ENCODE measurements at regions not wholly inside any gene's neighbourhood (a gene's known extent, or its start where the extent isn't known, plus 50 kb on each side); places are given as distances from the start of the nearest gene placed in this dataset.

DNA sequence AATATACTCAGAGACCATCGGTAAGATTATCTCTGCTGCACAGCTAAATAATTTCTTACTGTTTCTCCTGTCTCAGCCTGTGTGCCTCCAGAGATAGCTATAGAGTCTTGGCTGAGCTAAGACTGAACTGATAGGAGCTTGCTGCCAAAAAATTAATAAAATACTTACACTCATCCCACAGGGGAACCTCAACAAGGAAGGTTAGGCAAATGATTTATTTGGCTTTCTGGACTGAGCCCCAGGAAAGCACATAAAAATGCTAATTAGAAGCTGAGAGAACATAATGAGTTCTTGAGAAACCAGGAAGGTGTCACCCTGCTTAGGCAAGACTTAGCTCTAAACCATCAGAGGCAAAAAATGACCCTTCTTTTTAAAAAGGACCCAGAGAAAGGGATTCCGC is 534.5 kb downstream of the TNS3 start:
- WGBS (ENCODE audit: insufficient coverage), result 100% methylated on average over 1 of the region's 2 CpGs
- Histone ChIP-seq H3K27ac (ENCODE audit: low read length) (no peak overlapping the region), H3K9me3 (no peaks in the 10 kb centered on the region), H3K36me3 (ENCODE audit: control insufficient read depth in 2 of 2, extremely low read depth in 1 of 2, insufficient read depth in 1 of 2, low read length in 1 of 2) (no peaks in the 10 kb centered on the region), H3K4me1 (ENCODE audit: control insufficient read depth in 1 of 2, extremely low read depth in 1 of 2, insufficient read depth in 2 of 2, low read length in 2 of 2) (no peaks in the 10 kb centered on the region), H3K4me3 (ENCODE audit: control insufficient read depth in 1 of 2, extremely low read depth in 1 of 2, low read length in 1 of 2) (no peak overlapping the region), H3K27me3 (replicated peaks in 1 of 2; ENCODE audit: control insufficient read depth in 2 of 2, extremely low read depth in 1 of 2, insufficient read depth in 2 of 2, low read length in 1 of 2) (no peaks in the 10 kb centered on the region)
- no peaks in the 10 kb centered on the region for H3K36me3 Mint-ChIP-seq
- no peak for ATAC-seq (replicated peaks in 1 of 4)
- no peaks in the 10 kb centered on the region for H3K4me1 Mint-ChIP-seq
- ChIA-PET POLR2A (no interaction called here), CTCF (no interaction called here)
- H3K4me3 Mint-ChIP-seq, result no peak overlapping the region
- H3K9me3 Mint-ChIP-seq, result peaks cover 0 to 4% (median 3%) of the 10 kb centered on the region in 3 donors
- peaks cover 0 to 2% of the 10 kb centered on the region in 2 donors for H3K27me3 Mint-ChIP-seq
- H3K27ac Mint-ChIP-seq, result no peak overlapping the region
- no peak for DNase-seq

DNA sequence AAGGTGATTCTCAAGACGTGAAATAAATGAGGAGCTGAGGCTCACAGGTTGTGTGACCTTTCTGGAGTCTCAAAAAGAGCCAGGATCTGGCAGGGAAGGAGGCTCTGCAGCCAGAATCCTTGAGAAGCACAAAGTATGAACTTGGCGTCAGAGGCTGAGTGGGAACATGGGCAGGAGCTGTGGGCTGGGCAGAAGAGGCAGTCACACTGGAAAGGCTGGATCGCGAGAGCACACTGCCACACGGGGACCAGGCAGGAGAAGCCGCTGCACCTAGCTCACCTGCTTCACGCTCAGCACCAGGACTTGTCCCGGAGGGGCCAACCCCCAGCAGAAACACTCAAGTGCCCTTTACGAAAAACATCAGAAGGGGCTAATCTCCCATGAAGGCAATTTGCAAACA is 535.0 kb downstream of the TNS3 start:
- ATAC-seq (replicated peaks in 1 of 4), result no peak
- Histone ChIP-seq H3K4me1 (ENCODE audit: control insufficient read depth in 1 of 2, extremely low read depth in 1 of 2, insufficient read depth in 2 of 2, low read length in 2 of 2) (no peaks in the 10 kb centered on the region), H3K9me3 (no peaks in the 10 kb centered on the region), H3K4me3 (ENCODE audit: control insufficient read depth in 1 of 2, extremely low read depth in 1 of 2, low read length in 1 of 2) (no peak overlapping the region), H3K27ac (ENCODE audit: low read length) (no peak overlapping the region), H3K27me3 (replicated peaks in 1 of 2; ENCODE audit: control insufficient read depth in 2 of 2, extremely low read depth in 1 of 2, insufficient read depth in 2 of 2, low read length in 1 of 2) (no peaks in the 10 kb centered on the region), H3K36me3 (ENCODE audit: control insufficient read depth in 2 of 2, extremely low read depth in 1 of 2, insufficient read depth in 1 of 2, low read length in 1 of 2) (no peaks in the 10 kb centered on the region)
- Mint-ChIP-seq H3K4me1 (no peaks in the 10 kb centered on the region), H3K27ac (no peak overlapping the region), H3K36me3 (no peaks in the 10 kb centered on the region), H3K9me3 (peaks cover 0 to 7% (median 3%) of the 10 kb centered on the region in 3 donors), H3K27me3 (peaks cover 0 to 2% of the 10 kb centered on the region in 2 donors), H3K4me3 (no peak overlapping the region)
- WGBS (ENCODE audit: insufficient coverage), result 85% methylated on average over 8 of the region's 9 CpGs
- no peak for DNase-seq
- CTCF ChIA-PET, result no interaction called here
- POLR2A ChIA-PET, result no interaction called here

DNA sequence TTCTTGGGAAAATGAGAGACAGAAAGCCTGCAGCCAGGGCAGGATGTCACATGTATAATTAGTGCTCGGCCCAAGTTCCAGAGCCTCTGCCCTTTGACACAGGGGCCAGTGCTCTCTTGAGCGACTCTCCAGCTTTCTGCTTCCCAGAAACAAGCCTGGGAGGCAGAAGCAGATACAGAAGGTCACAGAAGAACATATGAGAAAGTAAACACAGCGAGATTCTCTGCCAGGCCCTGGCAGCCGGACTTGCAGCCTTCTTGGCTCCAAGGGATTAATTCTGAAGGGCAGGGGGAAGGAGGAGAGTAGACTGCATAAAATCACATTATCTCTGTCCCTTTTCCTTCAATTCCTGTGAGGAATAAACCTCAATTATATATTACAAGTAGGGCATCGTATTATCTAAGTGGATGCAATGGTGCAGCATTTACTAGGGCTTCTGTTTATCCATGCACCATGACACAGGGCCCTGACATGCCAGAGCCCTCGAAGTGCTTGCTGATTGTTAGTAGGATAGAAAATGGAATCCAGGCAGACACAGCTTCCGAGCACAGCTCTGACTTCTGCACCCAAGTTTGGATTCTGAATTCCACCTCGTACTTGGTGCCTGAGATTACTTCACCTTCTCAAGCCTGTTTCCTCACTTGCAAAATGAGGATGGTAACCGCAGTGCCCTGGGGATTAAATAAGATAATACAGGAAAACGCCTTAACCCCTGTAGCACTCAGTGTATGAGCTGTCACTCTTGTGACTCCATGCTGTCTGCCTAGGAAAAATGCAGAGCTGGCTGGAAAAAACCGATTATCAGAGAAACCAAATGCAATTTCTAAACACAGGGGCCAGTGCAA is 536.5 kb downstream of the TNS3 start:
- no peak for ATAC-seq (replicated peaks in 1 of 4)
- Mint-ChIP-seq H3K9me3 (peaks cover 0 to 7% (median 3%) of the 10 kb centered on the region in 3 donors), H3K4me1 (no peaks in the 10 kb centered on the region), H3K36me3 (no peaks in the 10 kb centered on the region), H3K27me3 (peaks cover 0 to 2% of the 10 kb centered on the region in 2 donors), H3K4me3 (no peak overlapping the region), H3K27ac (no peak overlapping the region)
- H3K27ac ChIP-seq (ENCODE audit: low read length), result no peak overlapping the region
- DNase-seq, result no peak
- ChIA-PET CTCF (no interaction called here), POLR2A (no interaction called here)
- WGBS (ENCODE audit: insufficient coverage), result 45% methylated on average over 3 of the region's 11 CpGs
- no peaks in the 10 kb centered on the region for H3K27me3 ChIP-seq (replicated peaks in 1 of 2; ENCODE audit: control insufficient read depth in 2 of 2, extremely low read depth in 1 of 2, insufficient read depth in 2 of 2, low read length in 1 of 2)
- H3K36me3 ChIP-seq (ENCODE audit: control insufficient read depth in 2 of 2, extremely low read depth in 1 of 2, insufficient read depth in 1 of 2, low read length in 1 of 2), result no peaks in the 10 kb centered on the region
- no peaks in the 10 kb centered on the region for H3K4me1 ChIP-seq (ENCODE audit: control insufficient read depth in 1 of 2, extremely low read depth in 1 of 2, insufficient read depth in 2 of 2, low read length in 2 of 2)
- no peak overlapping the region for H3K4me3 ChIP-seq (ENCODE audit: control insufficient read depth in 1 of 2, extremely low read depth in 1 of 2, low read length in 1 of 2)
- no peaks in the 10 kb centered on the region for H3K9me3 ChIP-seq

DNA sequence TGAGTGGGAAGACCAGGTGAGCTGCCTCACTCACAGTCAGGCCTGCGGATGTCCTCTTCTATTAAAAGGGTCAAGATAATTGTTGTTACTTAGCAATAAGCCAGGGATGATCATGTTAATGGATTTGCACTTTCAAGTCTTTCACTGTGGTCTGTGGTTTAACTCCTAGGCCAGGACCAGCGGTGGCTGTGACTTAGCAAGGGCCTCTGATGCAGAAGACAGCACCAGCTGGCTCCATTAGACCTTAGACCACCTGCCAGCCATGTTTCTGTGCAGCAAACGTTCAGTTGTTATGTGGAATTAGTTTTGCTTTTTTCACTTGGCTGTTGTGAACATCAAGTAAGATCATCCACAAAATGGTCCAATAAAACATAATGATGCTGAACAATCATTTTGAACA is 537.3 kb downstream of the TNS3 start:
- Histone ChIP-seq H3K9me3 (no peaks in the 10 kb centered on the region), H3K27ac (ENCODE audit: low read length) (no peak overlapping the region), H3K4me3 (ENCODE audit: control insufficient read depth in 1 of 2, extremely low read depth in 1 of 2, low read length in 1 of 2) (no peak overlapping the region), H3K27me3 (replicated peaks in 1 of 2; ENCODE audit: control insufficient read depth in 2 of 2, extremely low read depth in 1 of 2, insufficient read depth in 2 of 2, low read length in 1 of 2) (no peaks in the 10 kb centered on the region), H3K36me3 (ENCODE audit: control insufficient read depth in 2 of 2, extremely low read depth in 1 of 2, insufficient read depth in 1 of 2, low read length in 1 of 2) (no peaks in the 10 kb centered on the region), H3K4me1 (ENCODE audit: control insufficient read depth in 1 of 2, extremely low read depth in 1 of 2, insufficient read depth in 2 of 2, low read length in 2 of 2) (no peaks in the 10 kb centered on the region)
- WGBS (ENCODE audit: insufficient coverage), result 80% methylated on average over 1 of the region's 3 CpGs
- H3K27ac Mint-ChIP-seq, result no peak overlapping the region
- ChIA-PET CTCF (no interaction called here), POLR2A (no interaction called here)
- H3K9me3 Mint-ChIP-seq, result peaks cover 0 to 4% (median 3%) of the 10 kb centered on the region in 3 donors
- H3K4me1 Mint-ChIP-seq, result no peaks in the 10 kb centered on the region
- H3K27me3 Mint-ChIP-seq, result peaks cover 0 to 2% of the 10 kb centered on the region in 2 donors
- H3K4me3 Mint-ChIP-seq, result no peak overlapping the region
- H3K36me3 Mint-ChIP-seq, result no peaks in the 10 kb centered on the region
- ATAC-seq (replicated peaks in 1 of 4), result no peak
- no peak for DNase-seq

DNA sequence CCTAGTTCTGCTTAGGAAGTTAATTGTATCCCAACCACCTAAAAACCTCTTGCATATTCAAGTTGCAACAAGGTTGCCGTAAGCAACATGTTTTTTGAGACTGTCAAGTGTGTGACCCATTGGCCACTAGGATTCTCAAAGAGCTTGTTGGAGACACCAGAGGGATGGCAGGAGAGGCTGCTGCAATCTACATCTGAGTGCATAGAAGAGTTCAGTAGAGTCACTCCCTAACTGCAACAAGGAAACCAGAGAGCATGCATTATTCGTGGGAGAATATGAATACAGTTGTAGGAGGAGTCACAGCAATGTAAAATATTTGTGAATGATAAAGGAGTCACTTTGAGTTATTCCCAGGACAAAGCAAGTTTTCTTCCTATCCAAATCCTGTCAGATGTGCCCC is 538.6 kb downstream of the TNS3 start:
- Histone ChIP-seq H3K9me3 (no peaks in the 10 kb centered on the region), H3K36me3 (ENCODE audit: control insufficient read depth in 2 of 2, extremely low read depth in 1 of 2, insufficient read depth in 1 of 2, low read length in 1 of 2) (no peaks in the 10 kb centered on the region), H3K4me1 (ENCODE audit: control insufficient read depth in 1 of 2, extremely low read depth in 1 of 2, insufficient read depth in 2 of 2, low read length in 2 of 2) (no peaks in the 10 kb centered on the region), H3K27ac (ENCODE audit: low read length) (no peak overlapping the region), H3K27me3 (replicated peaks in 1 of 2; ENCODE audit: control insufficient read depth in 2 of 2, extremely low read depth in 1 of 2, insufficient read depth in 2 of 2, low read length in 1 of 2) (no peaks in the 10 kb centered on the region), H3K4me3 (ENCODE audit: control insufficient read depth in 1 of 2, extremely low read depth in 1 of 2, low read length in 1 of 2) (no peak overlapping the region)
- H3K27me3 Mint-ChIP-seq, result no peaks in the 10 kb centered on the region
- POLR2A ChIA-PET, result no interaction called here
- CTCF ChIA-PET, result no interaction called here
- H3K27ac Mint-ChIP-seq, result no peak overlapping the region
- no peaks in the 10 kb centered on the region for H3K4me1 Mint-ChIP-seq
- DNase-seq, result no peak
- no CpG with 5 or more reads among the region's 2 CpGs for WGBS (ENCODE audit: insufficient coverage)
- no peaks in the 10 kb centered on the region for H3K36me3 Mint-ChIP-seq
- peaks cover 0 to 4% (median 3%) of the 10 kb centered on the region in 3 donors for H3K9me3 Mint-ChIP-seq
- no peak overlapping the region for H3K4me3 Mint-ChIP-seq
- no peak for ATAC-seq (replicated peaks in 1 of 4)

DNA sequence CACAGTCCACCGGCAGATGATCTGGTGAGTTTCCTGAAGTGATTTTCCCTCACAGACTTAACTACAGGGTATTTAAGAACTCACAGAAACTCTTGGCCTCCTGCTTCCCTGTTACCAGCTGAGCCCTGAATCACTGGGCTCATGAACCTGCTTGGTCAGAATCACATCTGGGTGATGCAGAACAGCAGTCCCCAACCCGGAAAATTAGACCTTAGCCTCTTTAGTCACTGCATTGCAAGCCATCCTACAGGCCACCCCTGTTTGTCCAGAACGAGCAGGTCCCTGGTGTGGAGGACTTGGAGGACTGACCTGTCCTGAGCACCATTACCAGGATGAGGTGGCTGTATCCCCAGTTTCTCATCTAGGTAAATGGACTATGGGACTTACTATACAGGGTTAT is 539.2 kb downstream of the TNS3 start:
- Histone ChIP-seq H3K27ac (ENCODE audit: low read length) (no peak overlapping the region), H3K4me3 (ENCODE audit: control insufficient read depth in 1 of 2, extremely low read depth in 1 of 2, low read length in 1 of 2) (no peak overlapping the region), H3K27me3 (replicated peaks in 1 of 2; ENCODE audit: control insufficient read depth in 2 of 2, extremely low read depth in 1 of 2, insufficient read depth in 2 of 2, low read length in 1 of 2) (no peaks in the 10 kb centered on the region), H3K9me3 (no peaks in the 10 kb centered on the region), H3K4me1 (ENCODE audit: control insufficient read depth in 1 of 2, extremely low read depth in 1 of 2, insufficient read depth in 2 of 2, low read length in 2 of 2) (no peaks in the 10 kb centered on the region), H3K36me3 (ENCODE audit: control insufficient read depth in 2 of 2, extremely low read depth in 1 of 2, insufficient read depth in 1 of 2, low read length in 1 of 2) (no peaks in the 10 kb centered on the region)
- H3K4me1 Mint-ChIP-seq, result no peaks in the 10 kb centered on the region
- CTCF ChIA-PET, result no interaction called here
- WGBS (ENCODE audit: insufficient coverage), result 100% methylated on average over 1 of the region's 3 CpGs
- POLR2A ChIA-PET, result no interaction called here
- peaks cover 0 to 4% (median 3%) of the 10 kb centered on the region in 3 donors for H3K9me3 Mint-ChIP-seq
- H3K36me3 Mint-ChIP-seq, result no peaks in the 10 kb centered on the region
- H3K4me3 Mint-ChIP-seq, result no peak overlapping the region
- no peak overlapping the region for H3K27ac Mint-ChIP-seq
- no peak for DNase-seq
- ATAC-seq (replicated peaks in 1 of 4), result no peak
- H3K27me3 Mint-ChIP-seq, result no peaks in the 10 kb centered on the region

Data from T-cell (primary cell).